Type B pancreatic cell (in vitro differentiated cells): ENCODE measurements at regions not wholly inside any gene's neighbourhood (a gene's known extent, or its start where the extent isn't known, plus 50 kb on each side); places are given as distances from the start of the nearest gene placed in this dataset.

Source experiments
- DNase-seq: peaks from one replicate; pipeline ENCODE4 v3.0.0; 2021; ENCODE audit warnings: mixed read lengths; ENCODE audit not compliant: unreplicated experiment; ENCODE audit errors: extremely low spot score
- H3K27ac Mint-ChIP-seq: 2 replicates; pipeline ENCODE4 v1.8.0; 2021; ENCODE audit warnings: mild to moderate bottlenecking, mixed read lengths
- H3K27me3 Mint-ChIP-seq: 2 replicates; pipeline ENCODE4 v1.8.0; 2021; ENCODE audit warnings: mixed read lengths
- H3K36me3 Mint-ChIP-seq: 2 replicates; pipeline ENCODE4 v1.8.0; 2021; ENCODE audit warnings: mixed read lengths
- H3K4me1 Mint-ChIP-seq: one replicate; pipeline ENCODE4 v1.8.0; 2021; ENCODE audit warnings: mixed read lengths; ENCODE audit not compliant: unreplicated experiment
- H3K4me3 Mint-ChIP-seq: 2 replicates; pipeline ENCODE4 v1.8.0; 2021; ENCODE audit warnings: mild to moderate bottlenecking, mixed read lengths
- H3K9me3 Mint-ChIP-seq: 2 replicates; pipeline ENCODE4 v1.8.0; 2021; ENCODE audit warnings: mixed read lengths
- TF ChIP-seq, protein P1 (sequence below): fragments of 200-600 bp; sonication (generic); conservative IDR thresholded peaks from 2 replicates; pipeline ENCODE4 v1.5.0; 2021; ENCODE audit warnings: antibody characterized with exemption, mild to moderate bottlenecking

GRCh38 chr17:69921046-69921445 lies 154.0 kb upstream of the KCNJ16 start:
- no peak overlapping the region for H3K4me3 Mint-ChIP-seq
- no peaks in the 10 kb centered on the region for H3K27me3 Mint-ChIP-seq
- TF ChIP-seq, protein P1, sequence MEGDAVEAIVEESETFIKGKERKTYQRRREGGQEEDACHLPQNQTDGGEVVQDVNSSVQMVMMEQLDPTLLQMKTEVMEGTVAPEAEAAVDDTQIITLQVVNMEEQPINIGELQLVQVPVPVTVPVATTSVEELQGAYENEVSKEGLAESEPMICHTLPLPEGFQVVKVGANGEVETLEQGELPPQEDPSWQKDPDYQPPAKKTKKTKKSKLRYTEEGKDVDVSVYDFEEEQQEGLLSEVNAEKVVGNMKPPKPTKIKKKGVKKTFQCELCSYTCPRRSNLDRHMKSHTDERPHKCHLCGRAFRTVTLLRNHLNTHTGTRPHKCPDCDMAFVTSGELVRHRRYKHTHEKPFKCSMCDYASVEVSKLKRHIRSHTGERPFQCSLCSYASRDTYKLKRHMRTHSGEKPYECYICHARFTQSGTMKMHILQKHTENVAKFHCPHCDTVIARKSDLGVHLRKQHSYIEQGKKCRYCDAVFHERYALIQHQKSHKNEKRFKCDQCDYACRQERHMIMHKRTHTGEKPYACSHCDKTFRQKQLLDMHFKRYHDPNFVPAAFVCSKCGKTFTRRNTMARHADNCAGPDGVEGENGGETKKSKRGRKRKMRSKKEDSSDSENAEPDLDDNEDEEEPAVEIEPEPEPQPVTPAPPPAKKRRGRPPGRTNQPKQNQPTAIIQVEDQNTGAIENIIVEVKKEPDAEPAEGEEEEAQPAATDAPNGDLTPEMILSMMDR, result no peak
- H3K9me3 Mint-ChIP-seq, result peaks cover 11% of the 10 kb centered on the region
- DNase-seq, result no peak
- no peaks in the 10 kb centered on the region for H3K4me1 Mint-ChIP-seq
- no peaks in the 10 kb centered on the region for H3K36me3 Mint-ChIP-seq
- H3K27ac Mint-ChIP-seq, result peak overlapping the region; percentile 47

DNA sequence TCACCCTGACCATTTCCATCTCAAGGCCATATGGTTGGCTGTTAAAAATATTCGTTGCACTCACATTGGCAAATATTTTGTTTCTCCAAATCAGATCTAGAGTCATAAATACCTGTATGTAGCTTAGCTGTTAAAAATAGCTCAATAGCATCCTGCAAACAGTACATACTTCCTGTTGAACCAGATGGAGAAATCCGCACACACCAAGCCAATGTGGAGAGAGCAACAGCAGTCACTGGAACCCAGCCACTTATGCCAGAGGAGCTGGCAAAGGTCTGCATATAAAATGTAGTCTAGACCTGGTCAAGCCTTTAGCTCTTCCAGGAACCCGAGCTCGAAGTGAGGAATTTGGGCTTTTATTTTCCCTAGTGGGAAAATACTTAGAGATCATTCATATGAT lies 146.4 kb upstream of the KCNJ16 start:
- H3K4me1 Mint-ChIP-seq, result no peaks in the 10 kb centered on the region
- H3K27me3 Mint-ChIP-seq, result no peaks in the 10 kb centered on the region
- H3K27ac Mint-ChIP-seq, result no peak overlapping the region
- H3K36me3 Mint-ChIP-seq, result no peaks in the 10 kb centered on the region
- TF ChIP-seq, protein P1, result no peak
- no peak overlapping the region for H3K4me3 Mint-ChIP-seq
- DNase-seq, result no peak
- no peaks in the 10 kb centered on the region for H3K9me3 Mint-ChIP-seq

GRCh38 chr17:69936996-69937395 lies 138.0 kb upstream of the KCNJ16 start:
- TF ChIP-seq, protein P1, result no peak
- Mint-ChIP-seq H3K27me3 (no peaks in the 10 kb centered on the region), H3K4me3 (no peak overlapping the region), H3K36me3 (no peaks in the 10 kb centered on the region), H3K27ac (no peak overlapping the region), H3K9me3 (peaks cover 5% of the 10 kb centered on the region), H3K4me1 (no peaks in the 10 kb centered on the region)
- DNase-seq, result no peak

- no peak overlapping the region for H3K27ac Mint-ChIP-seq
- H3K36me3 Mint-ChIP-seq, result no peaks in the 10 kb centered on the region
- no peaks in the 10 kb centered on the region for H3K27me3 Mint-ChIP-seq
- no peaks in the 10 kb centered on the region for H3K9me3 Mint-ChIP-seq
- no peak for DNase-seq
- no peaks in the 10 kb centered on the region for H3K4me1 Mint-ChIP-seq
- TF ChIP-seq, protein P1, result no peak
- H3K4me3 Mint-ChIP-seq, result no peak overlapping the region
These were observed 132.0 kb upstream of the KCNJ16 start for GRCh38 chr17:69943058-69943457.

DNA sequence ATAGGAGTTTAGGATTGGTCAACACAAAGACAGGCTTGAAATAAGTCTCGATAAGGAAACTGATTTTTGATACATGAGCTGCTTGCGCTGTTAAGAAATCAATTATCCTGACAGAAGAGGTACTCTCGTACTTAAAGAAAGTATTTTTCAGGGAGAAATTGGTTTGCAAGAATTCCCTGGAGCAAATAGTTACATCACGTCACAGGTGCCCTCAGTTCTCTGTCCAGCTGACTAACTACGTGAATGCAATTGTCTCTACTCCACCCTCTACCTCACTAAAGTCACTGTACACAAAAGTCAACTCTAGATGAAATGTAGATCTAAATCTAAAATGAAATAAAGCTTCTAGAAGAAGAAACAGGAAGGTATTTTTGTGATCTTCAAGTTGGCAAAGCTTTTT lies 130.6 kb upstream of the KCNJ16 start:
- no peak for DNase-seq
- TF ChIP-seq, protein P1, result no peak
- Mint-ChIP-seq H3K27me3 (no peaks in the 10 kb centered on the region), H3K36me3 (no peaks in the 10 kb centered on the region), H3K27ac (peak overlapping the region; percentile 18), H3K4me3 (no peak overlapping the region), H3K9me3 (no peaks in the 10 kb centered on the region), H3K4me1 (no peaks in the 10 kb centered on the region)

- H3K27me3 Mint-ChIP-seq, result no peaks in the 10 kb centered on the region
These were observed 129.3 kb upstream of the KCNJ16 start for GRCh38 chr17:69945698-69946185.

More at GRCh38 chr17:69945698-69946185, 129.3 kb upstream of the KCNJ16 start:
- no peak overlapping the region for H3K4me3 Mint-ChIP-seq
- H3K36me3 Mint-ChIP-seq, result no peaks in the 10 kb centered on the region
- H3K4me1 Mint-ChIP-seq, result peaks cover 6% of the 10 kb centered on the region
- no peak for DNase-seq
- no peak overlapping the region for H3K27ac Mint-ChIP-seq
- H3K9me3 Mint-ChIP-seq, result no peaks in the 10 kb centered on the region
- TF ChIP-seq, protein P1, result no peak
